ENCODE measurements at regions not wholly inside any gene's neighbourhood (a gene's known extent, or its start where the extent isn't known, plus 50 kb on each side); places are given as distances from the start of the nearest gene placed in this dataset.

- Histone ChIP-seq H3K27me3 (no peaks in the 10 kb centered on the region), H3K4me1 (ENCODE audit: control insufficient read depth in 1 of 2, insufficient read depth in 1 of 2, low read depth in 1 of 2, low read length in 1 of 2) (no peaks in the 10 kb centered on the region), H3K9me3 (no peaks in the 10 kb centered on the region), H3K36me3 (no peaks in the 10 kb centered on the region), H3K27ac (no peak overlapping the region), H3K4me3 (ENCODE audit: low read depth in 1 of 2, low read length in 1 of 2) (no peak overlapping the region)
- TF ChIP-seq CTCF (IDR thresholded peaks at IDR 0.05): no peak
These were observed 200.9 kb upstream of the DTNA start for GRCh38 chr18:34509163-34509562.

- Histone ChIP-seq H3K4me3 (ENCODE audit: low read depth in 1 of 2, low read length in 1 of 2) (no peak overlapping the region), H3K9me3 (no peaks in the 10 kb centered on the region), H3K4me1 (ENCODE audit: control insufficient read depth in 1 of 2, insufficient read depth in 1 of 2, low read depth in 1 of 2, low read length in 1 of 2) (no peaks in the 10 kb centered on the region), H3K27me3 (no peaks in the 10 kb centered on the region), H3K27ac (no peak overlapping the region), H3K36me3 (no peaks in the 10 kb centered on the region)
- no peak for TF ChIP-seq CTCF (IDR thresholded peaks at IDR 0.05)
These were observed 200.1 kb upstream of the DTNA start for GRCh38 chr18:34509879-34510586.

DNA sequence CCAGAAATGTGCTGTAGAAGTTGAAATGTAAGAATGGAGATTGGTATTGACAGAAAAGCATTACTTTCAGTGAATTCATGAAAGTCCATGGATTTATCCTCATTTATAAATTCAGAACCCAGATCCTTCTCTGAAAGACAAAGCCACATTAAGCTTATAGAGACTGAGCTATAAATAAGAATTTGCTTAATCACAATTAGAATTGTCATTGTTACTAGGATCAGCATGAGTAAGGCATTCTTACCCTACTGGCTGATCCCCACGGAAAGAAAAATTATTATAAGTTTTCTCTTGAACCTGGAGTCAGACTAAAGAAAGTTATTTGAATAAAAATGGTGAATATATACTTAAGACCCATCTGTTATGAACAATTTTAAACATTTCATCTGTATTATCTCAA lies 199.2 kb upstream of the DTNA start:
- H3K4me1 ChIP-seq (ENCODE audit: control insufficient read depth in 1 of 2, insufficient read depth in 1 of 2, low read depth in 1 of 2, low read length in 1 of 2): no peaks in the 10 kb centered on the region
- H3K27ac ChIP-seq: no peak overlapping the region
- no peak overlapping the region for H3K4me3 ChIP-seq (ENCODE audit: low read depth in 1 of 2, low read length in 1 of 2)
- H3K9me3 ChIP-seq: no peaks in the 10 kb centered on the region
- no peak for TF ChIP-seq CTCF (IDR thresholded peaks at IDR 0.05)
- H3K36me3 ChIP-seq: no peaks in the 10 kb centered on the region
- no peaks in the 10 kb centered on the region for H3K27me3 ChIP-seq

DNA sequence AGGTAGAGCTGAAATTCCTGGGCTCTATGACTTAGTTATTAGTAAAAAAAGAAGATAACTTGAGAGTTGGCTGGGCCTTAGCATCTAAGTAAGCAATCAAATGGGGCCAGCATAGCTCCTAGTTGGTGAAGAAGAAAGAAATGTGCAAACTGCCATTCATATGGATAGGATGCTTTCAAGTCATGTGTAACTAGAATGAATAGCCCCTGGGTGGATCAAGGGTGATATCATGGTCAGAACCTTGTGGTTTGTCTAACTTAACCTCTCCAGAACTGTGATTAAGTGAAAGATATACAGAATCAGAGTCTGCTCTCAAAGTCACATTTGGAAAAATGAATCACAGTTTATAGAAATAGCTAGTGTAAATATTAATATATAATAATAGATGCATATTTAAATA lies 198.7 kb upstream of the DTNA start:
- H3K27ac ChIP-seq: no peak overlapping the region
- TF ChIP-seq CTCF (IDR thresholded peaks at IDR 0.05): no peak
- H3K4me1 ChIP-seq (ENCODE audit: control insufficient read depth in 1 of 2, insufficient read depth in 1 of 2, low read depth in 1 of 2, low read length in 1 of 2): no peaks in the 10 kb centered on the region
- H3K27me3 ChIP-seq: no peaks in the 10 kb centered on the region
- H3K9me3 ChIP-seq: no peaks in the 10 kb centered on the region
- H3K4me3 ChIP-seq (ENCODE audit: low read depth in 1 of 2, low read length in 1 of 2): no peak overlapping the region
- no peaks in the 10 kb centered on the region for H3K36me3 ChIP-seq

GRCh38 chr18:34511879-34512278 lies 198.2 kb upstream of the DTNA start:
- Histone ChIP-seq H3K4me3 (ENCODE audit: low read depth in 1 of 2, low read length in 1 of 2) (no peak overlapping the region), H3K36me3 (no peaks in the 10 kb centered on the region), H3K4me1 (ENCODE audit: control insufficient read depth in 1 of 2, insufficient read depth in 1 of 2, low read depth in 1 of 2, low read length in 1 of 2) (no peaks in the 10 kb centered on the region), H3K27ac (no peak overlapping the region), H3K9me3 (no peaks in the 10 kb centered on the region), H3K27me3 (no peaks in the 10 kb centered on the region)
- TF ChIP-seq CTCF (IDR thresholded peaks at IDR 0.05): no peak

Data from neutrophil (primary cell).